GM12878 (cell line): ENCODE measurements at regions not wholly inside any gene's neighbourhood (a gene's known extent, or its start where the extent isn't known, plus 50 kb on each side); places are given as distances from the start of the nearest gene placed in this dataset.

Experiments used
- ATAC-seq: fragments of 200-7000 bp; cut with Tn5 transposase; 3 replicates; pipeline ENCODE4 v1.9.1; 2020; ENCODE audit warnings: mild to moderate bottlenecking, moderate library complexity
- BruUV-seq: library from RNA; stranded (reverse); fragments of 400-500 nt; replicated peaks from 2 replicates; lab custom pipeline; 2021; lab: Mats Ljungman, UMichigan
- CTCF ChIA-PET: fragments of 300-600 bp; sonication (Branson Sonifier 250); formaldehyde crosslinking; extraction: SDS; loops from one replicate; lab custom pipeline; 2021; ENCODE audit warnings: inconsistent platforms; lab: Yijun Ruan, JAX
- POLR2A ChIA-PET: fragments of 350-600 bp; formaldehyde crosslinking; extraction: SDS; loops from one replicate; lab custom pipeline; 2021; ENCODE audit warnings: inconsistent platforms; lab: Charles Lee
- RAD21 ChIA-PET: fragments of 300-600 bp; sonication (Branson Sonifier 250); formaldehyde crosslinking; loops from one replicate; lab custom pipeline; 2023; ENCODE audit warnings: antibody characterized with exemption; ENCODE audit not compliant: unreplicated experiment; lab: Charles Lee
- SMC1A ChIA-PET: fragments of 300-600 bp; sonication (Branson Sonifier 250); formaldehyde crosslinking; loops from one replicate; lab custom pipeline; 2023; ENCODE audit not compliant: unreplicated experiment, uncharacterized antibody; lab: Charles Lee
- DNase-seq: peaks from one replicate; pipeline ENCODE4 v3.0.0-alpha.2; 2011; ENCODE audit warnings: low read depth, low spot score
- FAIRE-seq: peaks from 3 replicates; lab custom pipeline; 2011; peaks lifted over from hg19 to GRCh38; lab: Jason Lieb, UNC
- H2AFZ ChIP-seq: 2 replicates; pipeline ENCODE4 v1.6.0; 2011; ENCODE audit warnings: low read depth, low read length, control low read depth; ENCODE audit not compliant: control insufficient read depth
- H3K27ac ChIP-seq: 2 replicates; pipeline ENCODE4 v1.5.1; 2011; ENCODE audit warnings: control low read depth; ENCODE audit not compliant: control insufficient read depth, insufficient read depth
- H3K27me3 ChIP-seq, 2 experiments: replicated peaks in 1 of 2; 2 replicates each; pipeline versions ENCODE4 v1.6.0 to v1.6.1; 2011; ENCODE audit warnings: low read length in 1 of 2; ENCODE audit not compliant: control insufficient read depth in 2 of 2, insufficient read depth in 2 of 2
- H3K36me3 ChIP-seq, 2 experiments: 2 replicates each; pipeline ENCODE4 v1.5.1; 2011; ENCODE audit warnings: low read length in 1 of 2; ENCODE audit not compliant: control insufficient read depth in 2 of 2, insufficient read depth in 2 of 2
- H3K4me1 ChIP-seq: 2 replicates; pipeline ENCODE4 v1.6.1; 2011; ENCODE audit warnings: mild to moderate bottlenecking, low read length, moderate library complexity, mixed read lengths; ENCODE audit not compliant: control insufficient read depth, insufficient read depth
- H3K4me2 ChIP-seq: 2 replicates; pipeline ENCODE4 v1.6.0; 2011; ENCODE audit warnings: control low read depth; ENCODE audit not compliant: control insufficient read depth, insufficient read depth
- H3K4me3 ChIP-seq: fragments of 200-600 bp; sonication (generic); 2 replicates; pipeline ENCODE4 v1.5.1; 2016
- H3K79me2 ChIP-seq: 2 replicates; pipeline ENCODE4 v1.6.0; 2011; ENCODE audit warnings: low read length; ENCODE audit not compliant: control insufficient read depth, insufficient read depth
- H3K9ac ChIP-seq: 2 replicates; pipeline ENCODE4 v1.8.0; 2011; ENCODE audit warnings: low read length, control low read depth, mixed read lengths; ENCODE audit not compliant: control insufficient read depth, insufficient read depth
- H3K9me3 ChIP-seq: replicated peaks from 3 replicates; pipeline ENCODE4 v1.5.1; 2011; ENCODE audit warnings: mild to moderate bottlenecking, low read length; ENCODE audit not compliant: control insufficient read depth, insufficient read depth
- H4K20me1 ChIP-seq: 2 replicates; pipeline ENCODE4 v1.6.0; 2011; ENCODE audit not compliant: control insufficient read depth, insufficient read depth
- CUX1 ChIP-seq: IDR thresholded peaks from 2 replicates; pipeline ENCODE4 v1.6.1; 2012; ENCODE audit warnings: improper control_type of control experiment, low read depth, low read length; ENCODE audit not compliant: insufficient replicate concordance
- NR2C1 ChIP-seq: fragments of 450-650 bp; IDR thresholded peaks from 2 replicates; pipeline ENCODE4 v1.6.1; 2017; ENCODE audit warnings: antibody characterized with exemption, mild to moderate bottlenecking, moderate library complexity
- NR2C2 ChIP-seq: IDR thresholded peaks from 2 replicates; pipeline ENCODE4 v1.6.1; 2011; ENCODE audit warnings: borderline replicate concordance, low read depth; ENCODE audit not compliant: control insufficient read depth, insufficient read length
- SMARCA5 ChIP-seq: fragments of 450-650 bp; IDR thresholded peaks from 2 replicates; pipeline ENCODE4 v1.6.1; 2017; ENCODE audit warnings: mild to moderate bottlenecking
- SP1 ChIP-seq: IDR thresholded peaks from one replicate; pipeline ENCODE4 v1.6.1; 2011; ENCODE audit warnings: low read depth, low read length
- YBX1 ChIP-seq: fragments of 450-650 bp; IDR thresholded peaks from 2 replicates; pipeline ENCODE4 v1.6.1; 2016; ENCODE audit warnings: antibody characterized with exemption
- ZNF592 ChIP-seq: fragments of 450-650 bp; IDR thresholded peaks from 2 replicates; pipeline ENCODE4 v1.6.1; 2017; ENCODE audit warnings: mild to moderate bottlenecking, moderate library complexity
- WGBS: methylation state at CpG from one replicate; pipeline ENCODE4 v1.1.6; 2016; ENCODE audit warnings: low lambda C conversion rate; ENCODE audit not compliant: insufficient replicate concordance, insufficient coverage; ENCODE audit errors: missing lambda C conversion rate; 5-methylcytosine and 5-hydroxymethylcytosine counted together
- in situ Hi-C: fragments of 300-500 bp; cut with MboI; formaldehyde crosslinking; loops from 9 replicates; pipeline ENCODE4 v1.14.3; 2018; ENCODE audit warnings: mixed read lengths
- intact Hi-C: fragments of 100-400 bp; cut with micrococcal nuclease; formaldehyde crosslinking; loops from one replicate; pipeline ENCODE4 v1.14.2; 2022; ENCODE audit not compliant: unreplicated experiment
- TF ChIP-seq, protein P1 (sequence below): fragments of 150-350 bp; IDR thresholded peaks from 2 replicates; pipeline ENCODE4 v1.6.1; 2016; ENCODE audit warnings: low read depth, low read length

DNA sequence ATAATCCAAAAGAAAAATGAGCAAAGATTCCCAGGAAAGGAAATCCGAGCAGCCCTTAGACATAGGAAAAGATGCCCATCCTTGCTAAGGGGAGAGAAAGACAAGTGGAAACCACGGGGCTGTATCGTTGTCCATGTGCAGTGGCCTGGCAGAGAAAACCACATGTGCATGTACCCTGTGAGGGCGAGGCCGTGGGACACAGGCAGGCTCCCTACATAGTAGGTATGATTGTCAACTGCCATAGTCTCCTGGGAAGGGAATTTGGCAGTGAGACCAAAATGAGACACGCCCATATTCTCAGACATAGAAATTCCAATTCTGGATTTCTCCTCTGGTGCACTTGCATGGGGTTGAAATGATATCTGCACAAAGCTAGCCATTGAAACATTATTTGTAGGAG is 169.7 kb upstream of the SALL4 start:
- intact Hi-C loops (no loop called here), in situ Hi-C loops (no loop called here)
- ATAC-seq (no peak), DNase-seq (no peak), FAIRE-seq (no peak)
- no TSS peak for BruUV-seq
- Histone ChIP-seq H3K27ac (no peak overlapping the region), H3K9me3 (no peaks in the 10 kb centered on the region; the same call in 2 of the 3 replicates), H2AFZ (no peak overlapping the region), H4K20me1 (no peaks in the 10 kb centered on the region), H3K4me1 (no peaks in the 10 kb centered on the region), H3K79me2 (no peaks in the 10 kb centered on the region), H3K4me2 (no peak overlapping the region), H3K9ac (no peak overlapping the region), H3K27me3 (no peaks in the 10 kb centered on the region), H3K4me3 (no peak overlapping the region), H3K36me3 (no peaks in the 10 kb centered on the region)
- TF ChIP-seq SMARCA5 (no peak), ZNF592 (no peak), NR2C2 (no peak), YBX1 (no peak), SP1 (no peak), CUX1 (no peak), NR2C1 (no peak)
- TF ChIP-seq, protein P1, sequence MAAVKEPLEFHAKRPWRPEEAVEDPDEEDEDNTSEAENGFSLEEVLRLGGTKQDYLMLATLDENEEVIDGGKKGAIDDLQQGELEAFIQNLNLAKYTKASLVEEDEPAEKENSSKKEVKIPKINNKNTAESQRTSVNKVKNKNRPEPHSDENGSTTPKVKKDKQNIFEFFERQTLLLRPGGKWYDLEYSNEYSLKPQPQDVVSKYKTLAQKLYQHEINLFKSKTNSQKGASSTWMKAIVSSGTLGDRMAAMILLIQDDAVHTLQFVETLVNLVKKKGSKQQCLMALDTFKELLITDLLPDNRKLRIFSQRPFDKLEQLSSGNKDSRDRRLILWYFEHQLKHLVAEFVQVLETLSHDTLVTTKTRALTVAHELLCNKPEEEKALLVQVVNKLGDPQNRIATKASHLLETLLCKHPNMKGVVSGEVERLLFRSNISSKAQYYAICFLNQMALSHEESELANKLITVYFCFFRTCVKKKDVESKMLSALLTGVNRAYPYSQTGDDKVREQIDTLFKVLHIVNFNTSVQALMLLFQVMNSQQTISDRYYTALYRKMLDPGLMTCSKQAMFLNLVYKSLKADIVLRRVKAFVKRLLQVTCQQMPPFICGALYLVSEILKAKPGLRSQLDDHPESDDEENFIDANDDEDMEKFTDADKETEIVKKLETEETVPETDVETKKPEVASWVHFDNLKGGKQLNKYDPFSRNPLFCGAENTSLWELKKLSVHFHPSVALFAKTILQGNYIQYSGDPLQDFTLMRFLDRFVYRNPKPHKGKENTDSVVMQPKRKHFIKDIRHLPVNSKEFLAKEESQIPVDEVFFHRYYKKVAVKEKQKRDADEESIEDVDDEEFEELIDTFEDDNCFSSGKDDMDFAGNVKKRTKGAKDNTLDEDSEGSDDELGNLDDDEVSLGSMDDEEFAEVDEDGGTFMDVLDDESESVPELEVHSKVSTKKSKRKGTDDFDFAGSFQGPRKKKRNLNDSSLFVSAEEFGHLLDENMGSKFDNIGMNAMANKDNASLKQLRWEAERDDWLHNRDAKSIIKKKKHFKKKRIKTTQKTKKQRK: no peak
- WGBS: 29% methylated on average over 6 of the region's 6 CpGs
- CTCF ChIA-PET: no interaction called here
- POLR2A ChIA-PET: no interaction called here
- SMC1A ChIA-PET: no interaction called here
- RAD21 ChIA-PET: no interaction called here
